Activated CD4-positive, alpha-beta T cell treated with anti-CD3 and anti-CD28 coated beads, Interleukin-2, amount 10 ng/mL, durations not matched to agents 7 days and 5 days (primary cell): ENCODE measurements at regions not wholly inside any gene's neighbourhood (a gene's known extent, or its start where the extent isn't known, plus 50 kb on each side); places are given as distances from the start of the nearest gene placed in this dataset.
"Not testable (repeated sequence)": the region's sequence is repeated elsewhere in the genome, so short reads cannot be mapped to it uniquely, and the experiment has no call there.

Source experiments
- CTCF ChIA-PET: fragments of 350-600 bp; sonication (Branson Sonifier 250); formaldehyde crosslinking; loops from one replicate; lab custom pipeline; 2021; ENCODE audit warnings: antibody characterized with exemption; lab: Charles Lee
- POLR2A ChIA-PET: fragments of 350-600 bp; sonication (Branson Sonifier 250); formaldehyde crosslinking; loops from one replicate; lab custom pipeline; 2021; ENCODE audit warnings: antibody characterized with exemption; lab: Charles Lee
- DNase-seq: peaks from one replicate; pipeline ENCODE4 v3.0.0-alpha.2; 2020
- H3K27ac Mint-ChIP-seq: one replicate; pipeline ENCODE4 v1.8.0; 2021; ENCODE audit warnings: mild to moderate bottlenecking, moderate library complexity, mixed read lengths
- H3K27me3 Mint-ChIP-seq: one replicate; pipeline ENCODE4 v1.8.0; 2021; ENCODE audit warnings: mixed read lengths
- H3K36me3 Mint-ChIP-seq: one replicate; pipeline ENCODE4 v1.8.0; 2021; ENCODE audit warnings: low read depth, mixed read lengths
- H3K4me1 Mint-ChIP-seq: one replicate; pipeline ENCODE4 v1.8.0; 2021; ENCODE audit warnings: mixed read lengths
- H3K4me3 Mint-ChIP-seq: one replicate; pipeline ENCODE4 v1.8.0; 2021; ENCODE audit warnings: mild to moderate bottlenecking, moderate library complexity, mixed read lengths
- H3K9me3 Mint-ChIP-seq: one replicate; pipeline ENCODE4 v1.8.0; 2021; ENCODE audit warnings: mixed read lengths

- Mint-ChIP-seq H3K27me3 (no peaks in the 10 kb centered on the region), H3K36me3 (peaks cover 11% of the 10 kb centered on the region), H3K4me3 (peak overlapping the region; percentile 72), H3K27ac (peak overlapping the region; percentile 88), H3K4me1 (peaks cover 68% of the 10 kb centered on the region), H3K9me3 (peaks cover 11% of the 10 kb centered on the region)
- CTCF ChIA-PET = interaction anchor here (0.7 to 2.1 kb wide), 30 partner anchors 8 to 546 kb away, joined by 3 to 9 read pairs (median 3); partner anchors contain the start of gene KLF13
- DNase-seq = no peak
- POLR2A ChIA-PET = interaction anchor here (0.5 to 1.3 kb wide), 2 partner anchors 111 to 128 kb away, joined by 3 to 6 read pairs; partner anchors contain the start of gene KLF13
Observed at GRCh38 chr15:31214864-31215489, 111.7 kb upstream of the KLF13 start.

- H3K4me3 Mint-ChIP-seq = peak overlapping the region; percentile 72
- H3K4me1 Mint-ChIP-seq = peaks cover 68% of the 10 kb centered on the region
- CTCF ChIA-PET = interaction anchor here (0.7 to 2.1 kb wide), 20 partner anchors 9 to 547 kb away, joined by 3 to 9 read pairs (median 4); no protein-coding TSS in a partner anchor
- H3K27me3 Mint-ChIP-seq = no peaks in the 10 kb centered on the region
- H3K36me3 Mint-ChIP-seq = peaks cover 10% of the 10 kb centered on the region
- H3K9me3 Mint-ChIP-seq = peaks cover 8% of the 10 kb centered on the region
- POLR2A ChIA-PET = interaction anchor here (1.3 kb wide), 1 partner anchor 111 kb away, joined by 6 read pairs; the partner anchor contains the start of gene KLF13
- peak overlapping the region; percentile 88 for H3K27ac Mint-ChIP-seq
- peak; percentile 84 for DNase-seq
Observed at GRCh38 chr15:31215490-31216214, 111.0 kb upstream of the KLF13 start.

- H3K27ac Mint-ChIP-seq = peak overlapping the region; percentile 92
Observed at GRCh38 chr15:31216215-31216911, 110.3 kb upstream of the KLF13 start.

GRCh38 chr15:31217067-31217466 is 109.6 kb upstream of the KLF13 start:
- Mint-ChIP-seq H3K27me3 (no peaks in the 10 kb centered on the region), H3K27ac (peak overlapping the region; percentile 92), H3K4me1 (peaks cover 63% of the 10 kb centered on the region), H3K36me3 (peaks cover 2% of the 10 kb centered on the region), H3K4me3 (peak overlapping the region; percentile 74), H3K9me3 (no peaks in the 10 kb centered on the region)
- ChIA-PET CTCF (interaction anchor here (1.9 to 2.2 kb wide), 2 partner anchors 26 to 271 kb away, joined by 4 to 7 read pairs; no protein-coding TSS in a partner anchor), POLR2A (interaction anchor here (1.1 kb wide), 1 partner anchor 218 kb away, joined by 3 read pairs; no protein-coding TSS in a partner anchor)
- no peak for DNase-seq

More at GRCh38 chr15:31216215-31216911, 110.3 kb upstream of the KLF13 start:
- Mint-ChIP-seq H3K27me3 (no peaks in the 10 kb centered on the region), H3K9me3 (peaks cover 4% of the 10 kb centered on the region), H3K36me3 (peaks cover 5% of the 10 kb centered on the region), H3K4me1 (peaks cover 67% of the 10 kb centered on the region), H3K4me3 (peak overlapping the region; percentile 74)
- CTCF ChIA-PET = interaction anchor here (2.2 kb wide), 1 partner anchor 272 kb away, joined by 7 read pairs; no protein-coding TSS in a partner anchor
- no peak for DNase-seq
- POLR2A ChIA-PET = interaction anchor here (1.1 kb wide), 1 partner anchor 219 kb away, joined by 3 read pairs; no protein-coding TSS in a partner anchor

GRCh38 chr15:31217566-31218270 is 108.9 kb upstream of the KLF13 start:
- POLR2A ChIA-PET = no interaction called here
- Mint-ChIP-seq H3K9me3 (no peaks in the 10 kb centered on the region), H3K27me3 (no peaks in the 10 kb centered on the region), H3K27ac (peak overlapping the region; percentile 61), H3K36me3 (peaks cover 2% of the 10 kb centered on the region), H3K4me1 (peaks cover 63% of the 10 kb centered on the region), H3K4me3 (no peak overlapping the region)
- CTCF ChIA-PET = interaction anchor here (0.5 to 2.2 kb wide), 3 partner anchors 25 to 271 kb away, joined by 4 to 7 read pairs (median 4); no protein-coding TSS in a partner anchor
- DNase-seq = no peak

GRCh38 chr15:31219221-31219620 is 107.4 kb upstream of the KLF13 start:
- Mint-ChIP-seq H3K36me3 (peaks cover 2% of the 10 kb centered on the region), H3K9me3 (no peaks in the 10 kb centered on the region), H3K27ac (peak overlapping the region; percentile 27), H3K4me1 (peaks cover 61% of the 10 kb centered on the region), H3K4me3 (no peak overlapping the region), H3K27me3 (no peaks in the 10 kb centered on the region)
- POLR2A ChIA-PET = no interaction called here
- CTCF ChIA-PET = interaction anchor here (1.2 to 1.9 kb wide), 2 partner anchors 13 to 23 kb away, joined by 3 to 4 read pairs; no protein-coding TSS in a partner anchor
- no peak for DNase-seq

GRCh38 chr15:31221936-31222515 is 104.6 kb upstream of the KLF13 start:
- H3K4me1 Mint-ChIP-seq = peaks cover 54% of the 10 kb centered on the region
- no peak for DNase-seq
- ChIA-PET CTCF (no interaction called here), POLR2A (no interaction called here)
- no peak overlapping the region for H3K27ac Mint-ChIP-seq
- peaks cover 2% of the 10 kb centered on the region for H3K36me3 Mint-ChIP-seq
- H3K9me3 Mint-ChIP-seq = peaks cover 2% of the 10 kb centered on the region
- H3K4me3 Mint-ChIP-seq = no peak overlapping the region
- H3K27me3 Mint-ChIP-seq = peaks cover 2% of the 10 kb centered on the region

GRCh38 chr15:31222773-31223341 is 103.8 kb upstream of the KLF13 start:
- peaks cover 2% of the 10 kb centered on the region for H3K9me3 Mint-ChIP-seq
- no peak overlapping the region for H3K27ac Mint-ChIP-seq
- H3K4me3 Mint-ChIP-seq = no peak overlapping the region
- peaks cover 2% of the 10 kb centered on the region for H3K36me3 Mint-ChIP-seq
- peaks cover 47% of the 10 kb centered on the region for H3K4me1 Mint-ChIP-seq
- CTCF ChIA-PET = interaction anchor here (1.7 kb wide), 1 partner anchor 8 kb away, joined by 4 read pairs; no protein-coding TSS in a partner anchor
- H3K27me3 Mint-ChIP-seq = peaks cover 2% of the 10 kb centered on the region
- POLR2A ChIA-PET = no interaction called here
- DNase-seq = no peak

GRCh38 chr15:31223478-31224350 is 102.9 kb upstream of the KLF13 start:
- POLR2A ChIA-PET = no interaction called here
- Mint-ChIP-seq H3K9me3 (peaks cover 2% of the 10 kb centered on the region), H3K36me3 (peaks cover 2% of the 10 kb centered on the region), H3K4me3 (no peak overlapping the region), H3K27me3 (peaks cover 7% of the 10 kb centered on the region), H3K4me1 (peaks cover 42% of the 10 kb centered on the region), H3K27ac (no peak overlapping the region)
- DNase-seq = no peak
- CTCF ChIA-PET = interaction anchor here (0.8 to 1.7 kb wide), 2 partner anchors 9 to 40 kb away, joined by 3 to 4 read pairs; no protein-coding TSS in a partner anchor

- POLR2A ChIA-PET = not testable (repeated sequence)
- CTCF ChIA-PET = interaction anchor here (0.8 kb wide), 1 partner anchor 39 kb away, joined by 3 read pairs; no protein-coding TSS in a partner anchor
Observed at GRCh38 chr15:31224661-31225060, 102.0 kb upstream of the KLF13 start.

More at GRCh38 chr15:31224661-31225060, 102.0 kb upstream of the KLF13 start:
- not testable (repeated sequence) for H3K27me3 Mint-ChIP-seq, H3K4me3 Mint-ChIP-seq, DNase-seq, H3K36me3 Mint-ChIP-seq, H3K9me3 Mint-ChIP-seq, H3K27ac Mint-ChIP-seq
- H3K4me1 Mint-ChIP-seq = peaks cover 42% of the 10 kb centered on the region
